Endothelial cell of umbilical vein (primary cell): ENCODE measurements at regions not wholly inside any gene's neighbourhood (a gene's known extent, or its start where the extent isn't known, plus 50 kb on each side); places are given as distances from the start of the nearest gene placed in this dataset.

Experiments
- BruUV-seq: library from RNA; stranded (reverse); fragments of 400-500 nt; replicated peaks from 2 replicates; lab custom pipeline; 2021; lab: Mats Ljungman, UMichigan
- CTCF ChIA-PET: fragments of 300-600, 350-600 bp; sonication (Branson Sonifier 250); formaldehyde crosslinking; loops from one replicate; lab custom pipeline; 2021; ENCODE audit warnings: antibody characterized with exemption, inconsistent platforms; lab: Charles Lee
- POLR2A ChIA-PET: fragments of 300-600, 350-600 bp; sonication (Branson Sonifier 250); formaldehyde crosslinking; loops from one replicate; lab custom pipeline; 2021; ENCODE audit warnings: antibody characterized with exemption, inconsistent platforms; lab: Charles Lee
- DNase-seq: peaks from one replicate; pipeline ENCODE4 v3.0.0-alpha.2; 2011; ENCODE audit warnings: low read depth, low spot score
- FAIRE-seq: peaks from 2 replicates; lab custom pipeline; 2011; peaks lifted over from hg19 to GRCh38; lab: Jason Lieb, UNC
- H2AFZ ChIP-seq: 2 replicates; pipeline ENCODE4 v1.6.0; 2012; ENCODE audit warnings: low read depth, low read length, control low read depth, inconsistent platforms
- H3K27ac ChIP-seq: 2 replicates; pipeline ENCODE4 v1.5.1; 2011; ENCODE audit warnings: low read depth, mild to moderate bottlenecking, control low read depth, low read length, moderate library complexity; ENCODE audit not compliant: insufficient read depth
- H3K27me3 ChIP-seq, 2 experiments: 2 replicates each; pipeline versions ENCODE4 v1.6.0 to v1.6.1; 2011; ENCODE audit warnings: low read length in 2 of 2, mixed read lengths in 1 of 2; ENCODE audit not compliant: control insufficient read depth in 2 of 2, insufficient read depth in 2 of 2
- H3K36me3 ChIP-seq, 2 experiments: 2 replicates in 1 of 2; 3 replicates in 1 of 2; pipeline ENCODE4 v1.5.1; 2011; ENCODE audit warnings: low read length in 2 of 2, mild to moderate bottlenecking in 1 of 2, moderate library complexity in 1 of 2; ENCODE audit not compliant: control insufficient read depth in 2 of 2, insufficient read depth in 2 of 2; ENCODE audit errors: extremely low read depth in 1 of 2
- H3K4me1 ChIP-seq: 3 replicates; pipeline ENCODE4 v1.5.1; 2011; ENCODE audit warnings: mild to moderate bottlenecking, low read length; ENCODE audit not compliant: control insufficient read depth, insufficient read depth; ENCODE audit errors: extremely low read depth
- H3K4me2 ChIP-seq: 2 replicates; pipeline ENCODE4 v1.6.1; 2011; ENCODE audit warnings: low read length, control low read depth, mixed read lengths; ENCODE audit not compliant: insufficient read depth
- H3K4me3 ChIP-seq, 3 experiments: fragments of 200-600 bp in 1 of 3; sonication (generic), shearing (Covaris generic) in 1 of 3; replicated peaks in 1 of 3; 2 replicates each; pipeline ENCODE4 v1.5.1; 2011 to 2016; ENCODE audit warnings: control low read depth in 3 of 3, low read length in 3 of 3, mild to moderate bottlenecking in 2 of 3, inconsistent platforms in 1 of 3, low read depth in 1 of 3, moderate library complexity in 1 of 3; ENCODE audit not compliant: insufficient read depth in 1 of 3
- H3K79me2 ChIP-seq: 2 replicates; pipeline ENCODE4 v1.6.0; 2012; ENCODE audit warnings: low read length, inconsistent platforms; ENCODE audit not compliant: control insufficient read depth, insufficient read depth
- H3K9ac ChIP-seq: replicated peaks from 2 replicates; pipeline ENCODE3; 2011; ENCODE audit warnings: low read length, control low read depth; ENCODE audit not compliant: insufficient read depth; ENCODE audit errors: extremely low read depth
- H3K9me1 ChIP-seq: replicated peaks from 3 replicates; pipeline ENCODE4 v1.6.0; 2011; ENCODE audit warnings: mild to moderate bottlenecking, low read length; ENCODE audit not compliant: control insufficient read depth, insufficient read depth; ENCODE audit errors: extremely low read depth
- H3K9me3 ChIP-seq: replicated peaks from 2 replicates; pipeline ENCODE4 v1.5.1; 2012; ENCODE audit warnings: low read length, inconsistent platforms; ENCODE audit not compliant: control insufficient read depth, insufficient read depth
- H4K20me1 ChIP-seq: replicated peaks from 2 replicates; pipeline ENCODE3; 2011; ENCODE audit warnings: mild to moderate bottlenecking, low read length; ENCODE audit not compliant: control insufficient read depth, insufficient read depth; ENCODE audit errors: extremely low read depth
- CTCF ChIP-seq, 2 donors: IDR thresholded peaks; 1 replicate in 1 of 2; 2 replicates in 1 of 2; pipeline ENCODE4 v1.5.1; 2011; ENCODE audit warnings: low read length in 2 of 2, mild to moderate bottlenecking in 2 of 2, moderate library complexity in 2 of 2, control low read depth in 1 of 2, inconsistent platforms in 1 of 2, low read depth in 1 of 2; ENCODE audit not compliant: insufficient read depth in 1 of 2; ENCODE audit errors: extremely low read depth in 1 of 2
- EZH2 ChIP-seq: IDR thresholded peaks from 2 replicates; pipeline ENCODE4 v1.6.1; 2012; ENCODE audit warnings: borderline replicate concordance, low read depth, mild to moderate bottlenecking, moderate library complexity, low read length, inconsistent platforms; ENCODE audit not compliant: severe bottlenecking
- FOS ChIP-seq: IDR thresholded peaks from 2 replicates; pipeline ENCODE4 v1.6.1; 2011; ENCODE audit warnings: mild to moderate bottlenecking, low read length, moderate library complexity, borderline replicate concordance; ENCODE audit not compliant: insufficient read depth
- GATA2 ChIP-seq: IDR thresholded peaks from 2 replicates; pipeline ENCODE4 v1.7.0; 2011; ENCODE audit warnings: low read depth, mild to moderate bottlenecking, moderate library complexity, mixed read lengths, low read length; ENCODE audit not compliant: insufficient read length, insufficient read depth
- JUN ChIP-seq: IDR thresholded peaks from 2 replicates; pipeline ENCODE4 v1.6.1; 2011; ENCODE audit warnings: borderline replicate concordance, low read depth; ENCODE audit not compliant: insufficient read length, insufficient read depth
- MYC ChIP-seq: IDR thresholded peaks from one replicate; pipeline ENCODE4 v1.6.1; 2011; ENCODE audit warnings: mild to moderate bottlenecking, low read depth, low read length
- POLR2A ChIP-seq: IDR thresholded peaks from 2 replicates; pipeline ENCODE4 v1.6.1; 2012; ENCODE audit warnings: low read depth, mild to moderate bottlenecking, control low read depth, low read length
- POLR2AphosphoS5 ChIP-seq: IDR thresholded peaks from 2 replicates; pipeline ENCODE4 v1.6.1; 2012; ENCODE audit warnings: low read depth, mild to moderate bottlenecking, control low read depth, low read length, moderate library complexity; ENCODE audit not compliant: insufficient read depth
- dilution Hi-C: fragments of 300-500 bp; cut with MboI; formaldehyde crosslinking; loops from one replicate; pipeline ENCODE4 v1.15.0; 2019; ENCODE audit warnings: low sequenced_read_pairs; ENCODE audit not compliant: extremely low pct_ligation_motif_present
- intact Hi-C: fragments of 100-400 bp; cut with micrococcal nuclease; formaldehyde crosslinking; loops from one replicate; pipeline ENCODE4 v1.10.0; 2022
- TF ChIP-seq, protein P1 (sequence below): IDR thresholded peaks from 2 replicates; pipeline ENCODE4 v1.6.1; 2011; ENCODE audit not compliant: insufficient read depth, insufficient read length

GRCh38 chr4:177902386-177902785 lies 460.1 kb upstream of the AGA start:
- intact Hi-C loops, result no loop called here
- H3K9me1 ChIP-seq, result no peaks in the 10 kb centered on the region

More at GRCh38 chr4:177902386-177902785, 460.1 kb upstream of the AGA start:
- Histone ChIP-seq H3K4me1 (no peaks in the 10 kb centered on the region), H3K36me3 (no peaks in the 10 kb centered on the region), H3K4me3 (no peak overlapping the region), H4K20me1 (no peaks in the 10 kb centered on the region), H3K4me2 (no peak overlapping the region), H3K9ac (no peak overlapping the region), H3K79me2 (no peaks in the 10 kb centered on the region), H3K9me3 (peaks cover 2% of the 10 kb centered on the region), H2AFZ (no peak overlapping the region), H3K27ac (no peak overlapping the region), H3K27me3 (no peaks in the 10 kb centered on the region)
- ChIA-PET CTCF (no interaction called here), POLR2A (no interaction called here)
- BruUV-seq, result no TSS peak
- no peak for TF ChIP-seq EZH2
- no peak for TF ChIP-seq POLR2A
- no peak for TF ChIP-seq JUN
- TF ChIP-seq GATA2, result no peak
- no peak for TF ChIP-seq POLR2AphosphoS5
- TF ChIP-seq, protein P1, sequence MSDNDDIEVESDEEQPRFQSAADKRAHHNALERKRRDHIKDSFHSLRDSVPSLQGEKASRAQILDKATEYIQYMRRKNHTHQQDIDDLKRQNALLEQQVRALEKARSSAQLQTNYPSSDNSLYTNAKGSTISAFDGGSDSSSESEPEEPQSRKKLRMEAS, result no peak
- TF ChIP-seq MYC, result no peak
- TF ChIP-seq CTCF (IDR thresholded peaks at IDR 0.05; ENCODE audit: extremely low read depth in 1 of 2, insufficient read depth in 1 of 2, low read depth in 1 of 2, low read length in 2 of 2), result no peak
- no peak for TF ChIP-seq FOS
- DNase-seq (no peak), FAIRE-seq (no peak)
- dilution Hi-C loops, result no loop called here
